HuH-7 (cell line): ENCODE measurements at regions not wholly inside any gene's neighbourhood (a gene's known extent, or its start where the extent isn't known, plus 50 kb on each side); places are given as distances from the start of the nearest gene placed in this dataset.

ENCODE experiments used
- DNase-seq: peaks from one replicate; pipeline ENCODE4 v3.0.0; 2011; ENCODE audit warnings: low spot score

DNA sequence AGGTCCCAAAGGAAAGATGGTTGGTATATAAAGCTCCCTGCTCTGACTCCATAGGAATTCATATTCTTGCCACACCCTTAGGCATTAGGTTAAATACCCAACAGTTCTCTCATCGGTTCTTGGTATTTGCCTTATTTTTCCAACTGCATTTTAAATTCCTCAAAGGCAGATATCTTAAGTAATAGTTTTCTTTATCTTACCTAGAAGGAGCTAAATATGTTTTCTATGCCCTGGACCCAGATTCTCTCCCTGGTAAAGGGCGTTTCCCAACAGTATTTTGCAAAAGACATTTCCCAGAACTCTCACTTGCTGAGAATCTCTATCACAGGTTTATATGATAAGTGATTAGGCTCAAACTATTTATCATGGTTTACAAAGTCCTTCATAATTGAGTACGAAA is 158.6 kb upstream of the BDNF start:
- DNase-seq = no peak

DNA sequence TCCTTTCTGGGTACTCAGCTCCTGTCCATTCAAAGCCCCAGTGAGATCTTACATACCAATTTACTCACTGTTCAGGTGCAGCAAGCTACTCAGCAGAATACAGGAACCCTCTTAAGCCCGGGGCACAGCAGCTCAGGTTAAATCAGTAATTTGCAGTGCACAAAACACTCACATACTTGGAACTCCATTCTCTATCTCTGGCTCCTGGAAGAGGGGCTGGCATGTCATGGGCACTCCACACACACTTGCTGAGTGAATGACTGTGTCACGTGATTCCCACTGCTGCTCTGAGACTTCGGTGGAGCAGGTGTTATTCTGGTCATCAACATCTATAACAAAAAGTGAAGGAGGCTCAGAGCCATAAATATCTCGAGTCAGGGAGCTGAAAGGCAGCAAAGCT is 157.3 kb upstream of the BDNF start:
- DNase-seq = no peak

DNA sequence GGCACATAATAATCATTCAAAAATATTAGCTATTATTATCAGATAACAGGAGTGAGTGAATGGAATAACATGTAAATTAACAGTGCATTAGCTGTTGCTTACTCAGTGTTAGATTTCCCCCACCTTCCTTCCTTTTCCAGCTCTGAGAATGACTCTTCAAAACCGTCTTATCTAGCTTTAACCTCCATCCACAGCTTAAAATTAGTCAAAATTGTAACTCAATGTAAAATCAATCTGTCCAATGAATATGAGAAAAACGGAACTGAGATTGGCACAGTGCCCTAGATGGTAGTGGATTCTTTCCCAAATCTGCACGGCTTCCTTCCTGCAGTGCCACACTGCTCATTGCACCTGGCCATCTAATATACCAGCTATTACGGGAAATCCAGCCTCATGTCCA is 156.8 kb upstream of the BDNF start:
- DNase-seq = no peak

DNA sequence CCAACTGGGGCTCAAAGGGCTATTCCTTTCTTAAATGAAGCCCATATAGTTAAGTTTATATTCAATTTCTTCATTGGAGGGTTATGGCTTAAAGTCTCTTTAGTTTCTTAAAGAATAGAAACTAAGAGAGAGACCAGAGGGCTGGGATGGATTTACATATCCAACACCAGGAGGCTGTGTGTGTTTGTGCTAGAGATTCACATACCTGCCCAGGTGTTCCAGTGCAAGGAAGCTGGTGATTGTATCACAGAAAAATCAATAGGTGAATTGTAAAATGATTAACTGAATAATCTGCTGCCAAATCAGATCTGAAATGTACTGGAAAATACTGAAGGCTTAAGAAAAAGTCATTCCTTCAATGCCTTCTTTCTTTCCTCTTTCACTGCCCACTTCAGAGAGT is 148.2 kb upstream of the BDNF start:
- no peak for DNase-seq

DNA sequence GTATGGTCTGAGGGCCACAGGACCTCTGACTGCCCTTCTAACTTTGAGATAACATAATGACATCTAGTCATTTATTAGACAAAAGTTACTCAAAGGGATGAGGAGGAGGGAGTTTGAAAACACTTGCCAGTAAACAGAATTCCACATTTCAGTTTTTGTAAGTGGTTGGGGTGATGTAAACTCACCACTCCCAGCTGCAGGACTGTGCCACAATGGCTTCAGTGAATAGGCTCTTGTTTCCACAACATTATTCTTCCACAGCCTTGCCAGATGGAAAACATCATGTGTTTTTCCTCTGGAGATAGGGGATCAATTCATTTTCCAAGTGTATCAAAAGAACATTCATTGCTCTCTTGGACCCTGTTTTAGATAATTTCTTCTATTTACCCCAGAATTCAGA is 147.2 kb upstream of the BDNF start:
- no peak for DNase-seq

DNA sequence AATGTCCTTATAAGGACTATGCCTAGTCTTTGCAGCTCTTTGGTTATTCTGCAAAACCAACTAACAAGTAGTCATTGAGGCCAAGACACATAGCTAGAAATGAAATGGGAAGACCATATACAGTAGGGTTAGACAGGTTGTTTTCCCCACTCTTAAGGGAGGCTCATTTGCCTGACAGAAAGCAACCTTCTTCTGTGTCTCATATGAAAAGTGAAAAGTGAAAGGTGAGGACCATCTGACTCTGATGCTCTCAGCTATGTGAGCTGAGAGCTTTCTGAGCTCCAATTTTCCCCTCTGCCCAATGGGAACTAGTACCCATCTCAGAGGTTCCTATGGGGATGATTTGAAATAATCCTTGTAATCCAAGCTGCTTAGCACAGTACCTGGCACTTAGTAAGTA is 142.0 kb upstream of the BDNF start:
- no peak for DNase-seq

DNA sequence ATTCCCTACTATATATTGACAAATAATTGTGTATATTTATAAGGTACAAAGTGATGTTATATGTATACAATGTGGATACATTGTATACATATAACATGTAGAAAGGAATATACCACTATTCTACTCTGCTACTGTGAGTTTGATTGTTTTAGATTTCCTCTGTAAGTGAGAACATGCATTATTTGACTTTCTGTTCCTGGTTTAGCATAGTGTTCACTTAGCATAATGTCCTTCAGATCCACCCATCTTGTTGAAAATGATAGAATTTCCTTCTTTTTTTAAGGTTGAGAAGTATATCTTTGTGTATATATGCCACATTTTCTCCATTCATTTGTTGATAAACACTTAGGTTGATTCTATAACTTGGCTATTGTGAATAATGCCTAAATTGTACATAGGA is 140.8 kb upstream of the BDNF start:
- no peak for DNase-seq

DNA sequence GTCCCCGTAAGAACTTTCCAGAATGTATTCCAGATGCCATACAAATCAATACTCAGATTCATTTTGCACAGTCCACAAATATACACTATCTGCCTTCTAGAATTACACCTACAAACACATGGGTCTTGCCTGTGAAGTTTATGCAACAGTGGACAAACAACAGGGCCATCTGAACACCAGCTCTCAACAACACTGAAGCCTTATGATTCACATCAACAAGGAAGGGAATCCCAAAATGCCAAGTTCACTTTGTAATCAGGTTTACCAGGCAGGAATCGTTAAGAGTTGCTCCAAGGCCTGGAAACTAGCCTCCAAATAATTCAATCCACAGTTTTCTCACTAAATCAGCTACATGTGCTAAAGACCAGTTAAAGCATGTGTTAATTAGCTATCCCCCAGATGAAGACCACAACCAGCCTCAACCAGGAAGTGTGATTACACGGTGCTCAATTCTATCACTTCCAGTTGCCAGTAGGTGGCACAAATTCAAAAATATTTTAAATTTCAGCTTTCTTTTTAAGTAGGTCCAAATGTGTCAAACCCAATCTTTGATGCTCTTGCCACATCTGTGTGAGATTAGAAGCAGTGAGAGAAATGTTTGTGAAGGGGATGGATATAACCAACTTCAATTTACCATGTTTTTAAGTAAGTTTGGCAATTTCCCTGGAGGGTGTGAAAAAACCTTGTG is 139.1 kb upstream of the BDNF start:
- DNase-seq = peak; percentile 10

DNA sequence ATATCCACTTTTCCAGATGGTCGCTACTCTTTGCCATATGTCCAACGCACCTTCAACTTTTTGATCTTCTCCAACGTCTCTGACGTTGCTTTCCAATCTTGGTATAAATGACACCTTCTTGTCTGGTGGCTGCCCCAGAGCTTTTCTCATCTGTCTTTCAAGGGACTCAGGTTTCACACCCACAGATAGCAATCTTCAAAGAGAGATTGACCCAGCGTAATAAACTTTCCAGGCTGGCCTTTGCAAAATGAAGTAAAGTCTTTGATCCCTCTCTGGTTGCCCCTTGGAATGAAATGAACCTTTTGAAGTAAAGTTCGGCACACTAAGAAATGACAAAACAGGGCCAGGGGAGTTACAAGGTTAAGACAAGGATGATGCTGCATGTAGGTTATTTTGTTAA is 138.4 kb upstream of the BDNF start:
- no peak for DNase-seq

DNA sequence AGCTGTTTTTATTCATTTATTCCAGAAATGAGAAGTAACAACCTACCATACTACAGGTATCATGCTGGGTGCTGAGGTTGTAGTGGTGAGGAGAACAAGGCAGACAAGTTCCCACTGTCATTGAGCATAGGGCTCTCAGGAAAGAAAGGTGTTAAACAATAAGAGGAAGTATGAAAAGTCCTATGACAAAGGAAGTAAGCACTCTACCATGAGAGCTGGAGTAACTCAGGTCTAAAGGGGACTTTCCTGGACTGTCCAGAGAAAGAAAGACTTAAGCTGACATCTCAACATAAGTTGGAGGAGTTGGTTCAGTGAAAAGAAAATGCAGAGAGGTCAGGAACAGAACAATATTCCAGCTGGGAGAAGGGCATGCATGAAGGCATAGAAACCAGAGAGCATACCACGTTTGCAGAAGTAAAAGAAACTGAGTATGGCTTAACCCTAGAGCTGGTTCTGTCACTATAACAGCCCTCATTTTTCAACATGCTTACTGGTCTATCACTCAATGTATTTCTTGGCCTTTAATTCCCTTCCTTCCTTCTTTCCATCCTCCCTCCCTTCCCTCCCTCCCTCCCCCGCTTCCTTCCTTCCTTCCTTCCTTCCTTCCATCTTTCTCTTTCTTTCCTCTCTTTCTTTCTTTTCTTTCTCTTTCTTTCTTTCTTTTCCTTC is 137.8 kb upstream of the BDNF start:
- DNase-seq = no peak

DNA sequence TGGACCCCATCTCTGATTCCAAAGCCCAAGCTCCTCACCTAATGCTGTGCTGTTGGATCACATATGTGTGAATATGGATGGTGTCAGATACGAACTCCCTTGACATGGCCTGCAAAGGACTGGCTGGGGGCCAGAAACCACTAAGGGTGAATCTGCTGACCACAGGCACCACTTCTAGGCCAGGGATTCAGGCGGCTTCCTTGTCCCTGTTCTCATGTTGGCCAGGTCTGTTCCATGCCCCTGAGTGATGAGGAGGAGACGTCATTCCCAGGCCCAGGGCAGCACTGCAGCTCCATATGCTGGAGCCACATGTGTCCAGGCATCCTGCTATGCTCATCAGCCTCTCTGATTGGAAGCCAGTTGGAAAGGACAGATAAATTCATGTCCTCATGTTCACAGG is 130.0 kb upstream of the BDNF start:
- DNase-seq = no peak

DNA sequence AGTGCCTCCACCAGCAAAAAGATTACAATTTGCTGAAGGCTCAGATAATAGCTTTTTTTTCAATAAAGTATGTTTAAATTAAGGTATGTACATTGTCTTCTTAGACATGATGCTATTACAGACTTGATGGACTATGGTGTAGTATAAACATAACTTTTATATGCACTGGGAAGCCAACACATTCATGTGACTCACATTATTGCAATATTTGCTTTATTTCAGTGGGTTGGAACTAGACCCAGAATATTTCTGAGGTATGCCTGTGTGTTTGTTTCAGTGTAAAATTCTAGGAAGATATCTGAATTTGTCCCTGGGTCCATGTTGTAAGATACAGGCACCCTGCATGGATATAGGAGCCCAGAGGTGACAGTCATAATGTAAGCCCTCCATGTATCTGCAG is 120.0 kb upstream of the BDNF start:
- DNase-seq = no peak

DNA sequence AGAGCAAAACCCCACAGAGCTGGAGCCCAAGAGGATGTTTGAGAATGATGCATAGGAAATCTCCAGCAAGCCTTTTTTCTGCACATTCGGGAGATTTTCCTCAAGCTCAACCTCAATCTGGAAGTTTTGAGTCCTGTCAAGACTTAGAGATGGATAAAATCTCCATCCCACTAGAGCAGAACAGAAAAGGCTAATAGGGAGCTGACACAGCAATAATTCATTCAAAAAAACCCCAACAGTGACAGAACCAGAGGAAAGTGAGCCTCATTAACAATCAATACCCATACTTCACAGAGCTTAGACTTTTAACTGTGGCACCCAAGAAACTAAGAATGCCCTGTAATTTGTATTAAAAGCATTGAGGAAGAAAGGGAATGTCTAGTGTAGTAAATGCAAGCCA is 115.9 kb upstream of the BDNF start:
- DNase-seq = no peak

DNA sequence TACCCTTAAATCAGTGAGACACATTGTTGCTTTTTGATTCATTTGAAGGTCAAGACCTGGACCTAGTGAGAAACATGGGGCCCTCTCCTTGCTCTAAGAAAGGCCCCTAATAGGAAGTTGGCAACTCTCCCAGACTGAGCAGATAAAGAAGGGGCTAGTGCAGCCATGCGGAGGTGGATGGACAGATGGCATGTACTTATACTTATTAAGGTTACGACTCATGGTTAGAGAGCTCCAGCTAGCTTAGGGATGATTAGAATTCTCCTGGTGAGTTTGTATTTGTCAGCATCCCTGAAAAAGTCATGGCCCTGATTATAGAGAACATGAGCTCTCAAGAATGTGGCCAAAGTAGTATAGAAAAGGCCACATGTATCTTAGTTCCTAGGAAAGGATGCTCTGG is 112.1 kb upstream of the BDNF start:
- DNase-seq = no peak

DNA sequence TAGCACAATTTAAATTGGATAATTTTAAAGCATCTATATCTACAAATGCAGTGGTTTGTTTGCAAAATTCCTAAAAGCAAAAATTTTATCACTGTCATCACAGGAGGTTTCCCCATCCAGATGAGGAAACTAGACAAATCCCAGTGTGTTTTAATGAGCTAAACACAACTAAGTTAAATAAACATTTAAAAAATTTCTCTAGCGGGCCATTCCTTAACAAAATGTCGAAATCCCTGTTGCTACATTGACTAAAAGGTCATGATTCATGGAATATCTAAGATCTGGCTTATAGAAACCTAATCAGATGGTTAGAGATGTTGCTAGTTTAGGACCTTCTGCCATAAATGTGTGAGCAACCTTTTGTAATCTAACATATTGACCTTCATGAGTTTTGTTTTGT is 107.3 kb upstream of the BDNF start:
- no peak for DNase-seq

DNA sequence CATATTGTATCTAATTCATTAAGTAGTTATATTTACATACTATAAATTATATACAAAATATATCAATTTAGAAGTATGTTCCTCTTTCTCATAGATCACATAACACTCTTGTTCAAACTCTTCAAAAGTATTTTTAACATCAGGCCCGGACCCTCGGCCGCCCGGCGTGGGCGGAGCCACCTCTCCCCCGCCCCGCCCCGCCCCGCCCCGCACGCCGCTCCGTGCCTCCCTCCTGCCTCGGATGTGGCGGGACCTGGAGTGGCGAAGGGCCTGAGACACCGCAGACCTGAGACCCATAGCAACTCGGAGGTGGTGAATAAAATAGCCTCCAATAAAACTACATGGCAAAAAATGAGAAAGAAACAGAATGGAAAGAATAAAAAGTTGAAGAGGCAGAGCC is 105.9 kb upstream of the BDNF start:
- DNase-seq = no peak

DNA sequence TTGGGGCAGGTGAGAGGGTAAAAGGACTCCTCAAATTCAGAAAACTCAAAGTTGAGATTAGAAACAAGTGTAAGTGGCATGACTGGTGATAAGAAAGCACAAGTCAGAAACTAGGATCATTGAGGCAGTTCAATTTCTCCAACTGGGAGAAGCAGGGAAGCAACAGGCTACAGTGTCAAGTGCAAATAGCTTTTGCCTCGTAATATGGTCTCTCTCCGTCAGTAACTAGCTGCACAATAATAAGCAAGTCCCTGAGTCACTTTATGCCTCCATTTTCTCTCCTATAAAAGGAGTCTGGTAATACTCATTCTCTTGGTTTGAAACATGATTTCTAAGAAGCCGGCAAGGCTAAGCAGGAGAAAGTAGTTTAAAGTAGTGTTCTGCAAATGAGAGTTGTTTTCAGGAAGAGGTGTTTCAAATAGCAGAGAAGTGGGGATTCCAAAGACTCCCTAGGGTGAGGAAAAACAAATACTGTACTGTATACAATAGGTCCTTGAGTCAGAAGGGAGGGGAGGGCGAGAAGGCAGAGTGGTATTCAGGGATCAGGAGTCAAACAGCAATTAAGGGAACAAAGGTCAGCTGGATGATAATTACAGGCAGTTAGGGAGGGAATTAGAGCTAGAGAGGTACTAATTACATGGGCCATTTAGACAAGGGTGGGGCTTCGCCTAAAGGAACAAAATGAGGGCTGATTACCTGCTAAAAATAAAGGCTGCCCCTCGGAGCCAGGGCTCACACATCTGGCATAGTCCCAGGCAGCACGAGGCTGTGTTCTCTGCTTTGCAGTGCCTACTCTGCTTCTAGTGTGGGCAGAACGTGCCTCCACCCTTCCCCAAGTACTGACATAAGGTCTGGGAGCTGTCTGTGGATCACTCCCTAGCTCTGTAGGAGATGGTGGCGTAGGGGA is 96.0 kb upstream of the BDNF start:
- DNase-seq = peak; percentile 21

DNA sequence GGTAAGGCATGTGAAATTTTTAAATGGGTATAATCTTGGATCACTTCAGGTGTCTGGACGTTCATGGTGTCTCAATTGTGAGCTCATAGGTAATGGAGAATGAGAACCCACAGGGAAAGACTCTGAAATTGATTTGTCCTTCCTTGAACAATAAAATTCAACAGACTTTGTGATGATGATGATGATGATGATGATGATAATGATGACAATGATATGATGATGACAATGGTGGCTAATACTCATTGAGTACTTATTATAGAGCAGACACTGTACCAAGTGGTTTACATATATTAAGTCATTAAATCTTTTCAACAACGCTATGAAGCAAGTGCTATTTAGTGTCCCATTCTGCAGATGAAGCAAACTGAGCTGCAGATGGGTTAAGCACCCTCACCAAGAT is 86.6 kb upstream of the BDNF start:
- no peak for DNase-seq

DNA sequence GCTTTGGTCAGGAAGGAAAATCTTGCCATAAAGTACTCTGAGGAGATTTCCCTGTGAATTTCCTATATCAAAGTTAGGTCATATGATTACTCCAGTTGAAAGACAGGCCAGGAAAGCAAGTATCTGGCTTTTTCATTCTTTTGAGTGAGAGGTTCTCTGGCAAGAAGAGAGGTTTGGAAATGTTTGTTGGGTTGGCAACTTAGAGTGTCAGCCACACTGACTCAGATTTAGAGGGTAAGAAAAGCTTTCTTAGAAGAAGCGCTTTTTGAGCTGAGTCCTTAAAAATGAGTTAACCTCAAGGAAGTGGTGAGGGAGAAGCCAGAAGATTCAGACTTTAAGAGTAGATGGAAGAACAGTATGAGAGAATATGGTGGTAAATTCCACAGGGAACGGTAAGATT is 86.1 kb upstream of the BDNF start:
- no peak for DNase-seq

DNA sequence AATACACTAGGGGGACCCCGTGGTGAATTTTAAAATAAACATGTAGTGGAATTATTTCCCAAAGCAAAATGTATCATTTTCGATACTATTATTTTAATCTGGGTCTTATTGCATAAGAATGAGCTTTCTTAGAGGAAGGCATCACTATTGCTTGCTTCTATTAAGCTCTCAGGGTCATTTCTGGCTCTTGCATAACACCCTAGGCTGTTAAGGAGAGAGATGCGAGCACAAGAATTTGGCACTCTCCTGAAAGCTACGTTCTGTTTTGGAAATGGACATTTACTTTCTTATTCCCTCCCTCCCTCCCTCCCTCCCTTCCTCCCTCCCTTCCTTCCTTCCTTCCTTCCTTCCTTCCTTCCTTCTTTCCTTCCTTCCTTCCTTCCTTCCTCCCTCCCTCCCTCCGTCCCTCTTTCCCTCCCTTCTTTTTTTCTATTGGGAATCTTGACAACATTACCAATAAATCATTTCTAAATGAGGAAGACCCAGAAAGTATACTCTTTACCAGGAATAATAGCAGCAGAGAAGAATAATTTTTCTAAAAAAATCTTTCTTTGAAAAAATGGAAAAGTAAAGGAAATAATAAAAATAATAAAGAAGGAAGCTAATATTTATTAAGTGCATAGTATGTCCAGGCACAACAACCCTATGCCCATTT is 83.6 kb upstream of the BDNF start:
- no peak for DNase-seq

DNA sequence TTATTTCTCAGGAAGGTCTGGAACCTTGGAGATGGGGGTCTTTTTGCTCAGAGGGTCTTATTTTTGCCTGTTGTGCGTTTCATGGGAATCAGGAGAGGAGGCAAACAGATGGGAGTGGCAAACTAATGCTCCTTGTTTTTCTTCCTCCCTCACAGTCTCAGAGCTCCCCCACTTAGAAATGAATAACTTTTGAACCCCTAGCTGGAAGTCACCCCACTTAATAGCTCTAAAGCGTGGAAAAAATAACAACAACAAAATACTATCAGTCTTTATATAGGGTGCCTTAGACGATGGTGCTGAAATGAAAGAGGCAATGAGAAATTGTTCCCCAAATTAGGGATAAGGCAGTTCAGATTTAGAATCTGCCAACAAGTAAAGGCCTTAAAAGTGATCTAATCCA is 76.8 kb upstream of the BDNF start:
- DNase-seq = no peak

DNA sequence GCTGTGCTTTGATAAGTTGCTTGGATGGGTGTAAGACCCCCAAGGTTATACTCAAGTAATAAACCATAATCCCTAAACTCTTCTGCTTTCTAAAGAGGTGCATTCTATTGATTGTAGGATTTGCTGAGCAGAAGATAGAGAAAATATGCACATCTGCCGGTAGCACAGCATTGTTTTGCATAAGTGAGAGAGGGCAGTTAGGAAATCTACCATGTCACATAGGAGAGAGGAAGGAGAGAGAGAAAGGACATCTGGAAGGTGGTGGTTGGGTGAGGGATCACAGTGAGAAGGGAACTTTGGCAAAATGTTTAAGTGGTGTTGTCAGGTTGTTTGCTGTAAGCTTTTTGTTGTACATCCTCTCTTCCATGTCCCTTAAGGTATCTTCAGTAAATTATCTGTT is 73.6 kb upstream of the BDNF start:
- no peak for DNase-seq

DNA sequence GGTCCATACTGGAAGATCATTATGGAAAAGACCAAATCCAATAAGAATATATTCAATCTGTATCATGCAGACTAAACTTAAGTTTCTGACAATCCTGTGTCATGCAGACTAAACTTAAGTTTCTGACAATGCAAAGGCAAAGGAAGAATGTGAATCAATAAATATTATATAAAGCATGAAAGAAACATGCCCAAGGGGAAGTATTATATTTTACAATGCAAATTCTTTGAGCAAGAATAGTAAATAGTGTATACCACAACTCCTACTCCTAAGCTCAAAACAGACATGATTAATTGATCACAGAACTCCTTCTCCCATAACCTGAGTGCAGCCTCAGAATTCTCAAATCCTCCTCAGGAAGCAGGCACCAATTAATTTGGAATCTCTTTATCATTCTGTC is 71.3 kb upstream of the BDNF start:
- no peak for DNase-seq
